ENCODE measurements at regions not wholly inside any gene's neighbourhood (a gene's known extent, or its start where the extent isn't known, plus 50 kb on each side); places are given as distances from the start of the nearest gene placed in this dataset.
A peak's percentile ranks its signal among the peaks of the same experiment; 100 is the strongest.
"Not testable (repeated sequence)": the region's sequence is repeated elsewhere in the genome, so short reads cannot be mapped to it uniquely, and the experiment has no call there.

DNA sequence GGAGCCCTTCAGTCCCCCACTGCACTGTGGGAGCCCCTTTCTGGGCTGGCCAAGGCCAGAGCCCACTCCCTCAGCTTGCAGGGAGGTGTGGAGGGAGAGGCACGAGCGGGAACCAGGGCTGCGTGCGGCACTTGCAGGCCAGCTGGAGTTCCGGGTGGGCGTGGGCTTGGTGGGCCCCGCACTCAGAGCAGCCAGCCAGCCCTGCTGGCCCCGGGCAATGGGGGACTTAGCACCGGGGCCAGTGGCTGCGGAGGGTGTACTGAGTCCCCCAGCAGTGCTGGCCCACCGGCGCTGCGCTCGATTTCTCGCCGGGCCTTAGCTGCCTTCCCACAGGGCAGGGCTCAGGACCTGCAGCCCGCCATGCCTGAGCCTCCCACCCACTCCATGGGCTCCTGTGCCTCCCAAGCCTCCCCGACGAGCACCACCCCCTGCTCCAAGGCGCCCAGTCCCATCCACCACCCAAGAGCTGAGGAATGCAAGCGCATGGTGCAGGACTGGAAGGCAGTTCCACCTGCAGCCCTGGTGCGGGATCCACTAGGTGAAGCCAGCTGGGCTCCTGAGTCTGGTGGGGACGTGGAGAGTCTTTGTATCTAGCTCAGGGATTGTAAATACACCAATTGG, 776.2 kb downstream of the KCTD8 start:
- not testable (repeated sequence) for DNase-seq

GRCh38 chr4:43680421-43680820, 768.2 kb downstream of the KCTD8 start:
- no peak for DNase-seq

- DNase-seq, result no peak
Observed at GRCh38 chr4:43682551-43682950, 766.1 kb downstream of the KCTD8 start.

GRCh38 chr4:43690116-43690515, 758.5 kb downstream of the KCTD8 start:
- no peak for DNase-seq

GRCh38 chr4:43693876-43694275, 754.7 kb downstream of the KCTD8 start:
- DNase-seq, result no peak

DNA sequence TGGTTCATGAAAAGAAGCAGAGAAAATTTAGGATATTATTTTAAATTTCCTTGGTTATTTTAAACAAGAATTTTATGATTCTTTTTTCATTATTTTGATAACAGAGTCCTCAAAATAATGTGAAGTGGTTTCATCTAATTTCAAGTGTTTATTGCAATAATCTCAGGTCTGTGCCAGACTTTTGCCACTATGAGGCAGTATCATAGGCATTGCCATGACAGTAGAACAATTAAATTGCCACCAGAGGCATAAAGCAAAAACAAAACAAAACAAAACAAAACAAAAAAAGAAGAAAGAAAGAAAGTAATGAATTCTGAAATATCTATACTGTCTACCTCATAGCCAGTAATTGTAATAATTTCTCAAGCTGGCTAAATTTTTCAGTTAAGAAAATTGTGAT, 739.2 kb downstream of the KCTD8 start:
- no peak for DNase-seq

GRCh38 chr4:43716721-43717395, 731.8 kb downstream of the KCTD8 start:
- DNase-seq, result peak; percentile 79

GRCh38 chr4:43718369-43718768, 730.2 kb downstream of the KCTD8 start:
- DNase-seq, result no peak

GRCh38 chr4:43732829-43733426, 715.7 kb downstream of the KCTD8 start:
- no peak for DNase-seq

- DNase-seq, result no peak
Observed at GRCh38 chr4:43742083-43742482, 706.5 kb downstream of the KCTD8 start.

- DNase-seq, result no peak
Observed at GRCh38 chr4:43754566-43754965, 694.0 kb downstream of the KCTD8 start.

- no peak for DNase-seq
Observed at GRCh38 chr4:43757147-43757546, 691.5 kb downstream of the KCTD8 start.

DNA sequence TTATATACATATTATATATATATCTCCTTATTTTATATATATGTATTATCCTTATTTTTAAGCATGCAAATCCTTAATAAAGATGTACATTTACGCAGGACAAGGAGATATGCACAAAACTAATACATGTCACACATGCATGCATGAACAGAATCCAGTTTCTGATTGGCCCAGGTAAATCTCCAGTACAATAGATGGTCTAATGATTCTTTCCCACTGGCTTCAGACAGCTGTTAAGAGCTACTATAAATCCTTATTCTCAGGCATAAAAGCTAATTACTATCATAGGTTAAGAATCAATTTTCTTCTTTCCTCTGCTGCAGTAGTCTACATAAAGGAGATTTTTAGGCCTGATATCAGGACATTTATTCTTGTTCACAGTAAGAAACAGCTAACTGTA, 689.8 kb downstream of the KCTD8 start:
- DNase-seq, result no peak

- DNase-seq, result no peak
Observed at GRCh38 chr4:43763029-43763610, 685.5 kb downstream of the KCTD8 start.

DNA sequence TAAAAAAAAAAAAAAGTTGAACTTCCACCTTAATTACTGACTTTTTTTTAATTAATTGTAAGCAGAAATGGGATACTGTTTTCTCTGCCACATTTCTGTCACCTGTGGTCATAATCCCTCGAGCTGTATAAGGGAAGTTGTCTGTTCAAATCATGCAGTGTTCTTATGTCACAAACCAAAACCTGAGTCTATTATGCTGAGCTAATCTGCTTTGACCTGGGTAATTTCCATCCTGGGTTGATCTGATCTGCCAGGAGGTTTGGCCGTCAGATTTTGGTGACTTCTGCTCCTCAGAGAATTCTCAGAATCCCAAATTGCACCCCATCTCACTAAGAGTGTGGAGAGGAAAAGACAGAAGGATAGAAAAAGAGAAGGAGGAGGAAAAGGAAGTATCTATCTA, 683.1 kb downstream of the KCTD8 start:
- DNase-seq, result no peak

DNA sequence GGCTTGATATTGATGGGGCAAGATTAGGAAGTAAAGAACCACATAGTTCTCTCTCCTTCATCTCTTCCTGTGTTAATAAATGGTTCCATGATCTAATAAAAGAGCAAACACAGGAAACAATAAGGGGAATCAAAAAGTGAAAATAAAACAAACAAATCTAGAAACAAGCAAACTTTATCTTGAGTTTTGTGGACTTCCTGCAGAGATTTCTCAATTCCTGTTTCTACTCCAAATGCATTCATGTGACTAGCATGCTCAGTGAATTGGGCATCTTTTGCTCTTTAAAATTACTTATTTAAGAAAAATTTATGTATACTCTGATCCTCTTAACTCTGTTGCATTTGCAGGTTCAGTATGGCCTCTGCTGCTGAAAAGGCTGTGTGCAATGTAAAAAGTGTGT, 682.0 kb downstream of the KCTD8 start:
- DNase-seq, result no peak

DNA sequence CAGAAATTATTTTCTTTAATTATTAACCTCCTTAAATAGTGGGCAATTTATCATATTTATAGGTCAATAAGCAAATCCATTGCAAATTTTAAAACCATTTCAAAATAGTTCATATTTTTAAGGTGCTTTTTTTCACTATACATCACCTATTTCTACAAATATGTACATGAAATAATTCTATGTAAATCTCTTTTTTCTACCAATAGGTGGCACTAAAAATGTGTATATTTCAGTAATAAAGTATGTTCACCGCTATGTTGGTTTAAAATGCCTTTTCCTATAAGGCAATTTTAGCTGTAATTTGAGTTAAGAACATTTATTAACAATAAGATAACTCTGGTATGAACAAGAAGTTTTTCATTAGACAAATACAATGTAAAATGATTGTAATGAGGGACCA, 672.2 kb downstream of the KCTD8 start:
- DNase-seq, result peak; percentile 17

DNA sequence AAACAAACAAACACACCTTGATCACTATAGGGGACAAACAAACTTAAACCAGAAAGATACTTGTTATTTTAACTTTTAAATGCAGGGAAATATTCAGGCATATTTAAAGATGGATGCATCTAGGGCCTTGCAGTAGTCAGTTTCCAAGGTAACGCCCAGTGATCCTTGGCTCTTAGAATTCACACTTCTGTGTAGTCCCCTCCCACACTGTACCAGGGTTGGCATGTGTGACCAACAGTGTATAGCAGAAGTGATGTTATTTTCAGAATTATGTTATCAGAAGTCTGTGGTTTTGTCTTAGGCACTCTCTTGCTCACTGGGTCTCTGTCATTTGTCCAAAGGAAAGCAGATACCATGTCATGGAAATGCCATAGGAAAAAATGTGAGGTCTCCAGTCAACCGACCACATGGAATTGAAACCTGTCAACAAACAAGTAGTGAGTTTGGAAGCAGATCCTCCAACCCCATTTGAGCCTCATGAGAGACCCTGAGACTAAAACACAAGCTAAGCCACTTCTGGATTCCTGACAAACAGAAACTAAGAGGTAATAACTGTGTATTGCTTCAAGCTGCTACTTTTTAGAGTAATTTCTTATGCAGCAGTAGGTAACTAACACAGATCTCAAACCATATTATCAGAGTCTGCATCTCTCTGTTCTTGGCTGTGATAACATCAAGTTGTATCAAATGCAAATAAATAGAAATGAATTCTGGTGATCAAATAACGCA, 670.3 kb downstream of the KCTD8 start:
- DNase-seq, result no peak

- DNase-seq, result no peak
Observed at GRCh38 chr4:43781125-43781524, 667.5 kb downstream of the KCTD8 start.

GRCh38 chr4:43782391-43782790, 666.2 kb downstream of the KCTD8 start:
- DNase-seq, result no peak

DNA sequence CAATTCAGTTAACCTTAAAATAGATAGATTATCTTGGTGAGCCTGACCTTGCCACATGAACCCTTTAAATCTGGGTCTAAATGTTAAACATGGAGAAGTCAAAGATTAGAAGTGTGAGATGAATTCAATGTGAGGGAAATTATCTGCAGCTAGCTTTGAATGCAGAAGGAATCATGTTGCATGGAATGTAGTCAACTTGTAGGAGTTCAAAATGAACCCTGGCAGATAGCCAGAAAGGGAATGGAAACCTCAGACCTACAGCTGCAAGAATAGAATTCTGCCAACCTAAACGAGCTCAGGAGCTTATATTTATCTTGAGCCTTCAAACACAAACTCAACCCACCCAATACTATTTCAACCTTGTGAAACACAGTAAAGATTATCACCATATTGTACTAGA, 632.5 kb downstream of the KCTD8 start:
- DNase-seq, result no peak

DNA sequence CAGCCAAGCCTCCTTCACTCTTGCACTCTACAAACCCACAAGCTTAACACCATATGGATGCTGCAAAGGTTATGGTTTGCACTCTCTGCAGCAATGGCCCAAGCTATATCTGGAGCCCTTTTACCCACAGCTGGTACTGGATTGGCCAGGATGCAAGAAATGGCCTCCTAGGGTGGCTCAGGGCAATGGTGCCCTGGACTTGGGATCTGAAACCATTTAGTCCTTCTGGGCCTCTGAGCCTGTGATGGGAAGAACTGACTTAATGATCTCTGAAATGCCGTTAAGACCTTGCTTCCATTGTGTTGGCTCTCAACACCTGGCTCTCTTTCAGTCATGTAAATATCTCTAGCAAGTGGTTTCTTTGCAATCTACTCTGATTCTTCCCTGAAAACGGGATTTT, 626.0 kb downstream of the KCTD8 start:
- DNase-seq, result no peak

GRCh38 chr4:43835869-43836268, 612.7 kb downstream of the KCTD8 start:
- no peak for DNase-seq

GRCh38 chr4:43837171-43837570, 611.4 kb downstream of the KCTD8 start:
- no peak for DNase-seq
